ENCODE measurements at regions not wholly inside any gene's neighbourhood (a gene's known extent, or its start where the extent isn't known, plus 50 kb on each side); places are given as distances from the start of the nearest gene placed in this dataset.
"Not testable (repeated sequence)": the region's sequence is repeated elsewhere in the genome, so short reads cannot be mapped to it uniquely, and the experiment has no call there.

- DNase-seq (ENCODE audit: low read depth): no peak
Measured at GRCh38 chr10:125554016-125554703, 128.8 kb downstream of the TEX36 start.

GRCh38 chr10:125553091-125553490, 129.9 kb downstream of the TEX36 start:
- no peak for DNase-seq (ENCODE audit: low read depth)

GRCh38 chr10:125551247-125551646, 131.7 kb downstream of the TEX36 start:
- DNase-seq (ENCODE audit: low read depth): no peak

GRCh38 chr10:125550362-125550761, 132.6 kb downstream of the TEX36 start:
- DNase-seq (ENCODE audit: low read depth): no peak

GRCh38 chr10:125549653-125550052, 133.3 kb downstream of the TEX36 start:
- no peak for DNase-seq (ENCODE audit: low read depth)

- no peak for DNase-seq (ENCODE audit: low read depth)
Measured at GRCh38 chr10:125548878-125549277, 134.1 kb downstream of the TEX36 start.

- DNase-seq (ENCODE audit: low read depth): no peak
Measured at GRCh38 chr10:125548356-125548755, 134.6 kb downstream of the TEX36 start.

- DNase-seq (ENCODE audit: low read depth): no peak
Measured at GRCh38 chr10:125547010-125547650, 135.8 kb downstream of the TEX36 start.

GRCh38 chr10:125543796-125544195, 139.2 kb downstream of the TEX36 start:
- DNase-seq (ENCODE audit: low read depth): no peak

GRCh38 chr10:125538947-125539731, 143.8 kb downstream of the TEX36 start:
- no peak for DNase-seq (ENCODE audit: low read depth)

- no peak for DNase-seq (ENCODE audit: low read depth)
Measured at GRCh38 chr10:125536236-125536635, 146.7 kb downstream of the TEX36 start.

GRCh38 chr10:125535559-125535958, 147.4 kb downstream of the TEX36 start:
- no peak for DNase-seq (ENCODE audit: low read depth)

- no peak for DNase-seq (ENCODE audit: low read depth)
Measured at GRCh38 chr10:125534515-125534914, 148.4 kb downstream of the TEX36 start.

- no peak for DNase-seq (ENCODE audit: low read depth)
Measured at GRCh38 chr10:125533866-125534265, 149.1 kb downstream of the TEX36 start.

GRCh38 chr10:125531465-125531864, 151.5 kb downstream of the TEX36 start:
- no peak for DNase-seq (ENCODE audit: low read depth)

GRCh38 chr10:125523347-125523746, 159.6 kb downstream of the TEX36 start:
- DNase-seq (ENCODE audit: low read depth): no peak

GRCh38 chr10:125521721-125522680, 161.0 kb downstream of the TEX36 start:
- DNase-seq (ENCODE audit: low read depth): no peak

- DNase-seq (ENCODE audit: low read depth): no peak
Measured at GRCh38 chr10:125520968-125521367, 162.0 kb downstream of the TEX36 start.

- not testable (repeated sequence) for DNase-seq (ENCODE audit: low read depth)
Measured at GRCh38 chr10:125518397-125518796, 164.6 kb downstream of the TEX36 start.

- no peak for DNase-seq (ENCODE audit: low read depth)
Measured at GRCh38 chr10:125515571-125515970, 167.4 kb downstream of the TEX36 start.

GRCh38 chr10:125514206-125515162, 168.5 kb downstream of the TEX36 start:
- no peak for DNase-seq (ENCODE audit: low read depth)
